NB4 (cell line): ENCODE measurements at regions not wholly inside any gene's neighbourhood (a gene's known extent, or its start where the extent isn't known, plus 50 kb on each side); places are given as distances from the start of the nearest gene placed in this dataset.

Experiments
- POLR2A ChIP-seq: IDR thresholded peaks from 2 replicates; pipeline ENCODE4 v1.6.1; 2011; ENCODE audit warnings: mild to moderate bottlenecking; ENCODE audit not compliant: insufficient read length; ENCODE audit errors: extremely low read depth
- TF ChIP-seq, protein P1 (sequence below): IDR thresholded peaks from one replicate; pipeline ENCODE4 v1.5.1; 2012; ENCODE audit warnings: low read depth, low read length

DNA sequence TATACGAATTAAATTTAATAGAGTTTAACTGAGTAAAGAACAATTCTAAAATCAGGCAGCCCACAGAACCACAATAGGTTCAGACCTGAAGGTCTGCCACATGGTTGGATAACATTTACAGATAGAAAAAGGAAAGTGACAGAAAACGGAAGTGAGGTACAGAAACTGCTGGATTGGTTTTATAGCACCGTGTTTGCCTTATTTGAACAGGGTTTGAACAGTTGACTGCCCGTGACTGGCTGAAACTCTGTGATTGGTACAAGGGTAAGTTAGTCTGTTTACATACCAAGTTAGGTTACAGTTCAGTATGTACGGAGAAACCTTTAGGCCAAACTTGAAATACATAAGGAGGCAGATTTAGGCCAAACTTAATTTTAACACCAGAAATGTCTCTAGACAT, 64.1 kb upstream of the ATXN3L start:
- TF ChIP-seq, protein P1, sequence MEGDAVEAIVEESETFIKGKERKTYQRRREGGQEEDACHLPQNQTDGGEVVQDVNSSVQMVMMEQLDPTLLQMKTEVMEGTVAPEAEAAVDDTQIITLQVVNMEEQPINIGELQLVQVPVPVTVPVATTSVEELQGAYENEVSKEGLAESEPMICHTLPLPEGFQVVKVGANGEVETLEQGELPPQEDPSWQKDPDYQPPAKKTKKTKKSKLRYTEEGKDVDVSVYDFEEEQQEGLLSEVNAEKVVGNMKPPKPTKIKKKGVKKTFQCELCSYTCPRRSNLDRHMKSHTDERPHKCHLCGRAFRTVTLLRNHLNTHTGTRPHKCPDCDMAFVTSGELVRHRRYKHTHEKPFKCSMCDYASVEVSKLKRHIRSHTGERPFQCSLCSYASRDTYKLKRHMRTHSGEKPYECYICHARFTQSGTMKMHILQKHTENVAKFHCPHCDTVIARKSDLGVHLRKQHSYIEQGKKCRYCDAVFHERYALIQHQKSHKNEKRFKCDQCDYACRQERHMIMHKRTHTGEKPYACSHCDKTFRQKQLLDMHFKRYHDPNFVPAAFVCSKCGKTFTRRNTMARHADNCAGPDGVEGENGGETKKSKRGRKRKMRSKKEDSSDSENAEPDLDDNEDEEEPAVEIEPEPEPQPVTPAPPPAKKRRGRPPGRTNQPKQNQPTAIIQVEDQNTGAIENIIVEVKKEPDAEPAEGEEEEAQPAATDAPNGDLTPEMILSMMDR = no peak
- no peak for TF ChIP-seq POLR2A
